Left renal pelvis (tissue), 4 donors: ENCODE measurements at regions not wholly inside any gene's neighbourhood (a gene's known extent, or its start where the extent isn't known, plus 50 kb on each side); places are given as distances from the start of the nearest gene placed in this dataset.
"Not testable (repeated sequence)": the region's sequence is repeated elsewhere in the genome, so short reads cannot be mapped to it uniquely, and the experiment has no call there.

Experiments
- DNase-seq, 4 donors: peaks; one replicate each; pipeline ENCODE4 v3.0.0-alpha.2; 2013; ENCODE audit warnings: low read depth in 4 of 4, low spot score in 3 of 4

- not testable (repeated sequence) for DNase-seq
These were observed 118.0 kb downstream of the ATP6V0E2 start for GRCh38 chr7:149991652-149992302.

- not testable (repeated sequence) for DNase-seq
These were observed 118.6 kb downstream of the ATP6V0E2 start for GRCh38 chr7:149992366-149992765.

- not testable (repeated sequence) for DNase-seq
These were observed 121.7 kb downstream of the ATP6V0E2 start for GRCh38 chr7:149995369-149996026.

- DNase-seq = not testable (repeated sequence)
These were observed 127.2 kb downstream of the ATP6V0E2 start for GRCh38 chr7:150000780-150001599.

GRCh38 chr7:150003304-150003810, 129.6 kb downstream of the ATP6V0E2 start:
- DNase-seq = no peak

- not testable (repeated sequence) for DNase-seq
These were observed 130.2 kb downstream of the ATP6V0E2 start for GRCh38 chr7:150003973-150004372.

GRCh38 chr7:150004843-150005242, 131.1 kb downstream of the ATP6V0E2 start:
- DNase-seq = not testable (repeated sequence)

- not testable (repeated sequence) for DNase-seq
These were observed 136.0 kb downstream of the ATP6V0E2 start for GRCh38 chr7:150009620-150010303.

GRCh38 chr7:150016651-150017189, 143.0 kb downstream of the ATP6V0E2 start:
- not testable (repeated sequence) for DNase-seq

GRCh38 chr7:150020210-150020609, 146.4 kb downstream of the ATP6V0E2 start:
- not testable (repeated sequence) for DNase-seq

- DNase-seq = not testable (repeated sequence)
These were observed 151.1 kb downstream of the ATP6V0E2 start for GRCh38 chr7:150024550-150025490.

GRCh38 chr7:150025802-150026201, 152.0 kb downstream of the ATP6V0E2 start:
- DNase-seq = not testable (repeated sequence)

- DNase-seq = not testable (repeated sequence)
These were observed 154.7 kb downstream of the ATP6V0E2 start for GRCh38 chr7:150028344-150029012.

- not testable (repeated sequence) for DNase-seq
These were observed 155.2 kb downstream of the ATP6V0E2 start for GRCh38 chr7:150029013-150029389.

- DNase-seq = not testable (repeated sequence)
These were observed 158.0 kb downstream of the ATP6V0E2 start for GRCh38 chr7:150031733-150032132.

GRCh38 chr7:150033711-150034110, 159.9 kb downstream of the ATP6V0E2 start:
- not testable (repeated sequence) for DNase-seq

- not testable (repeated sequence) for DNase-seq
These were observed 162.0 kb downstream of the ATP6V0E2 start for GRCh38 chr7:150035769-150036168.

- not testable (repeated sequence) for DNase-seq
These were observed 165.3 kb downstream of the ATP6V0E2 start for GRCh38 chr7:150039061-150039460.
